AG04449 (cell line): ENCODE measurements at regions not wholly inside any gene's neighbourhood (a gene's known extent, or its start where the extent isn't known, plus 50 kb on each side); places are given as distances from the start of the nearest gene placed in this dataset.

Experiments
- CTCF ChIA-PET: fragments of 350-600 bp; formaldehyde crosslinking; extraction: SDS; loops from one replicate; lab custom pipeline; 2021; ENCODE audit warnings: antibody characterized with exemption; lab: Yijun Ruan, JAX
- POLR2A ChIA-PET: fragments of 400-600, 350-600 bp; formaldehyde crosslinking; extraction: SDS; loops from one replicate; lab custom pipeline; 2020; ENCODE audit warnings: antibody characterized with exemption, inconsistent platforms; lab: Yijun Ruan, JAX
- DNase-seq: peaks from one replicate; pipeline ENCODE4 v3.0.0-alpha.2; 2010; ENCODE audit warnings: low read depth, low spot score
- H3K4me3 ChIP-seq: 2 replicates; pipeline ENCODE4 v1.5.1; 2011; ENCODE audit warnings: low read depth, mild to moderate bottlenecking, control low read depth, low read length
- CTCF ChIP-seq: IDR thresholded peaks from one replicate; pipeline ENCODE4 v1.5.1; 2011; ENCODE audit warnings: mild to moderate bottlenecking, moderate library complexity, low read length, control low read depth, inconsistent platforms; ENCODE audit not compliant: insufficient read depth; ENCODE audit errors: missing control alignments

GRCh38 chr5:71864730-71865601, 145.9 kb downstream of the CARTPT start:
- peak; percentile 72 for DNase-seq
- POLR2A ChIA-PET, result no interaction called here

GRCh38 chr5:71865665-71866320, 146.7 kb downstream of the CARTPT start:
- ChIA-PET CTCF (interaction anchor here (0.6 to 1.8 kb wide), 3 partner anchors 11 to 83 kb away, joined by 3 to 4 read pairs (median 3); no protein-coding TSS in a partner anchor), POLR2A (no interaction called here)
- TF ChIP-seq CTCF, result no peak
- no peak for DNase-seq
- H3K4me3 ChIP-seq, result no peak overlapping the region

More at GRCh38 chr5:71864730-71865601, 145.9 kb downstream of the CARTPT start:
- CTCF ChIA-PET, result interaction anchor here (0.6 to 1.8 kb wide), 2 partner anchors 11 to 83 kb away, joined by 3 to 4 read pairs; no protein-coding TSS in a partner anchor
- TF ChIP-seq CTCF, result no peak
- no peak overlapping the region for H3K4me3 ChIP-seq

GRCh38 chr5:71872311-71872864, 153.3 kb downstream of the CARTPT start:
- H3K4me3 ChIP-seq, result no peak overlapping the region
- ChIA-PET POLR2A (no interaction called here), CTCF (no interaction called here)
- TF ChIP-seq CTCF, result no peak
- no peak for DNase-seq

GRCh38 chr5:71873191-71873591, 154.1 kb downstream of the CARTPT start:
- no peak overlapping the region for H3K4me3 ChIP-seq
- no peak for DNase-seq
- ChIA-PET POLR2A (no interaction called here), CTCF (no interaction called here)
- TF ChIP-seq CTCF, result no peak

GRCh38 chr5:71874521-71874920, 155.4 kb downstream of the CARTPT start:
- ChIA-PET CTCF (interaction anchor here (0.6 to 1.4 kb wide), 2 partner anchors 11 to 16 kb away, joined by 3 read pairs; no protein-coding TSS in a partner anchor), POLR2A (no interaction called here)
- DNase-seq, result no peak
- no peak overlapping the region for H3K4me3 ChIP-seq
- no peak for TF ChIP-seq CTCF

GRCh38 chr5:71877511-71877910, 158.4 kb downstream of the CARTPT start:
- ChIA-PET POLR2A (no interaction called here), CTCF (no interaction called here)
- DNase-seq, result no peak
- no peak for TF ChIP-seq CTCF
- no peak overlapping the region for H3K4me3 ChIP-seq
